ENCODE measurements at regions not wholly inside any gene's neighbourhood (a gene's known extent, or its start where the extent isn't known, plus 50 kb on each side); places are given as distances from the start of the nearest gene placed in this dataset.

DNA sequence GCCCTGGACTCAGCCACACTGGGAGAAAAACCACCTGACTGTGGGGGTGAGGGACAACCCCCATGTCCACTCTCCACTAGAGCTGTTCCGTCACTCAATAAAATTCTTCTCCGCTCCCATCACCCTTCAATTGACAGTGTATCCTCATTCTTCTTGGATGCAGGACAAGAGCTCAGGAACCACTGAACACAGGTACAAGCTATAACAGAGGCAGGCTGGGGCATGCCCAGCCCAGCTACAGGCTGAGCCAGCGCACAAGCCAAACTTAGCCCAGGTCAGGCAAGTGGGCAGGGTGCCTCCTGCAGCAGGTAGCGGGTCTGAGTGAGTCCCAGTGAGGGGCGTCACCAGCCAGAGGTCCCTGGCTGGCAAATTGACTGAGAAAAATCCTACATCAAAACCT lies 183.4 kb downstream of the HINT1 start:
- Histone ChIP-seq H3K36me3 (ENCODE audit: low read depth) (no peaks in the 10 kb centered on the region), H3K4me1 (replicated peaks; ENCODE audit: insufficient read depth) (no peaks in the 10 kb centered on the region), H3K9me2 (ENCODE audit: insufficient read depth) (peaks cover 4% of the 10 kb centered on the region; the same call in 1 of the 2 replicates), H3K79me2 (ENCODE audit: low read depth) (no peaks in the 10 kb centered on the region), H4K20me1 (ENCODE audit: insufficient read depth) (no peaks in the 10 kb centered on the region), H2AFZ (no peak overlapping the region), H3K27me3 (ENCODE audit: insufficient read depth, low read depth) (no peaks in the 10 kb centered on the region), H3K4me3 (no peak overlapping the region), H3F3A (ENCODE audit: insufficient read depth, low read depth) (no peaks in the 10 kb centered on the region), H3K4me2 (no peak overlapping the region), H3K27ac (no peak overlapping the region), H3K9me3 (ENCODE audit: insufficient read depth, low read depth) (no peaks in the 10 kb centered on the region)
- CTCF ChIA-PET: interaction anchor here (0.6 kb wide), 1 partner anchor 133 kb away, joined by 4 read pairs; no protein-coding TSS in a partner anchor
- no peak for DNase-seq
- TF ChIP-seq EZH2 (IDR thresholded peaks at IDR 0.05; ENCODE audit: low read depth) (no peak), CTCF (conservative IDR thresholded peaks at IDR 0.05) (no peak)
- POLR2A ChIA-PET (ENCODE audit: unreplicated experiment): no interaction called here
- intact Hi-C loops (cut with micrococcal nuclease; ENCODE audit: unreplicated experiment): no loop called here
- BruUV-seq (replicated peaks): no TSS peak

- DNase-seq: no peak
- CTCF ChIA-PET: no interaction called here
- H4K20me1 ChIP-seq (ENCODE audit: insufficient read depth): no peaks in the 10 kb centered on the region
- H3K9me2 ChIP-seq (ENCODE audit: insufficient read depth): peaks cover 4% of the 10 kb centered on the region; the same call in 1 of the 2 replicates
- no peak overlapping the region for H3K4me3 ChIP-seq
- no peak for TF ChIP-seq EZH2 (IDR thresholded peaks at IDR 0.05; ENCODE audit: low read depth)
- no peak for TF ChIP-seq CTCF (conservative IDR thresholded peaks at IDR 0.05)
- H3K79me2 ChIP-seq (ENCODE audit: low read depth): no peaks in the 10 kb centered on the region
- no peaks in the 10 kb centered on the region for H3K27me3 ChIP-seq (ENCODE audit: insufficient read depth, low read depth)
- H3K4me2 ChIP-seq: no peak overlapping the region
- H3K4me1 ChIP-seq (replicated peaks; ENCODE audit: insufficient read depth): no peaks in the 10 kb centered on the region
- H2AFZ ChIP-seq: no peak overlapping the region
- no peak overlapping the region for H3K27ac ChIP-seq
- BruUV-seq (replicated peaks): no TSS peak
- no peaks in the 10 kb centered on the region for H3F3A ChIP-seq (ENCODE audit: insufficient read depth, low read depth)
- no peaks in the 10 kb centered on the region for H3K9me3 ChIP-seq (ENCODE audit: insufficient read depth, low read depth)
- POLR2A ChIA-PET (ENCODE audit: unreplicated experiment): no interaction called here
- no peaks in the 10 kb centered on the region for H3K36me3 ChIP-seq (ENCODE audit: low read depth)
- intact Hi-C loops (cut with micrococcal nuclease; ENCODE audit: unreplicated experiment): no loop called here
Measured at GRCh38 chr5:130978475-130978874, 186.6 kb downstream of the HINT1 start.

DNA sequence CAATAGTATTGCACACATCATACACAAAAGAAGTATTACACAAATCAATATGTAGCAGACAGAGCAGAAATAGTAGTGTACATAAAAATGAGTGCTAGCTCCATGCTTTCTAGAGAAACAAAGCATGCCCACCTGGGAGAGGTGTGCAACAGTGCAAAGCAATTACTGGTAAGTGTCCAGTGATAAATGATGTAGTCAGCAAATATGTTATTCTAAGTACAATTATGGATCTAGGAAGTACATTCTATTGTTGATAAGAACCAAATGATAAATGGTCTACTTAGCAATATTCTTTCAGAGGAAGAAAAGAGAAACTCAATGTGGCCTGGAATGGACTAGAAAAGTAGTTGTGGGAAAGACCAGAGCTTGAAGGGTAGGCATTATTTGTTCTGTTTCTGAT lies 188.6 kb downstream of the HINT1 start:
- Histone ChIP-seq H3K27me3 (ENCODE audit: insufficient read depth, low read depth) (no peaks in the 10 kb centered on the region), H3K79me2 (ENCODE audit: low read depth) (no peaks in the 10 kb centered on the region), H3K4me1 (replicated peaks; ENCODE audit: insufficient read depth) (no peaks in the 10 kb centered on the region), H4K20me1 (ENCODE audit: insufficient read depth) (no peaks in the 10 kb centered on the region), H3K4me2 (no peak overlapping the region), H3K9me2 (ENCODE audit: insufficient read depth) (no peaks in the 10 kb centered on the region), H3K4me3 (no peak overlapping the region), H3K27ac (no peak overlapping the region), H3K36me3 (ENCODE audit: low read depth) (no peaks in the 10 kb centered on the region), H2AFZ (no peak overlapping the region), H3K9me3 (ENCODE audit: insufficient read depth, low read depth) (no peaks in the 10 kb centered on the region), H3F3A (ENCODE audit: insufficient read depth, low read depth) (no peaks in the 10 kb centered on the region)
- no TSS peak for BruUV-seq (replicated peaks)
- intact Hi-C loops (cut with micrococcal nuclease; ENCODE audit: unreplicated experiment): no loop called here
- POLR2A ChIA-PET (ENCODE audit: unreplicated experiment): no interaction called here
- TF ChIP-seq EZH2 (IDR thresholded peaks at IDR 0.05; ENCODE audit: low read depth): no peak
- TF ChIP-seq CTCF (conservative IDR thresholded peaks at IDR 0.05): no peak
- no peak for DNase-seq
- CTCF ChIA-PET: no interaction called here
